Aorta (tissue), 5 donors: ENCODE measurements at regions not wholly inside any gene's neighbourhood (a gene's known extent, or its start where the extent isn't known, plus 50 kb on each side); places are given as distances from the start of the nearest gene placed in this dataset.

ENCODE experiments used
- ATAC-seq: fragments of 200-7000 bp; cut with Tn5 transposase; one replicate; pipeline ENCODE4 v1.9.1; 2022; ENCODE audit warnings: moderate library complexity; ENCODE audit not compliant: low FRiP score
- DNase-seq, 2 donors: peaks; one replicate each; pipeline ENCODE4 v3.0.0-alpha.2; 2020
- H3K27ac ChIP-seq, 2 donors: one replicate each; pipeline ENCODE4 v1.5.1; 2013; ENCODE audit warnings: low read length in 2 of 2, mild to moderate bottlenecking in 2 of 2, moderate library complexity in 2 of 2, control low read depth in 1 of 2, inconsistent platforms in 1 of 2, low read depth in 1 of 2
- H3K27me3 ChIP-seq, 2 donors: one replicate each; pipeline ENCODE4 v1.6.1; 2013; ENCODE audit warnings: control low read depth in 1 of 2, low read length in 1 of 2, mild to moderate bottlenecking in 1 of 2, moderate library complexity in 1 of 2; ENCODE audit not compliant: insufficient read depth in 2 of 2, control insufficient read depth in 1 of 2
- H3K36me3 ChIP-seq, 2 donors: one replicate each; pipeline ENCODE4 v1.6.1; 2013; ENCODE audit warnings: control low read depth in 1 of 2, low read length in 1 of 2, mild to moderate bottlenecking in 1 of 2; ENCODE audit not compliant: insufficient read depth in 2 of 2, control insufficient read depth in 1 of 2
- H3K4me1 ChIP-seq, 2 donors: one replicate each; pipeline ENCODE4 v1.6.1; 2013; ENCODE audit warnings: low read length in 2 of 2, control low read depth in 1 of 2, mild to moderate bottlenecking in 1 of 2, moderate library complexity in 1 of 2; ENCODE audit not compliant: insufficient read depth in 2 of 2, control insufficient read depth in 1 of 2
- H3K4me3 ChIP-seq, 2 donors: one replicate each; pipeline ENCODE4 v1.5.1; 2013; ENCODE audit warnings: low read length in 2 of 2, control low read depth in 1 of 2, mild to moderate bottlenecking in 1 of 2
- H3K9me3 ChIP-seq: one replicate; pipeline ENCODE4 v1.6.1; 2013; ENCODE audit warnings: mild to moderate bottlenecking, low read length; ENCODE audit not compliant: control insufficient read depth
- WGBS, 2 donors: extraction: QIAGEN DNeasy Blood & Tissue Kit; methylation state at CpG; one replicate each; pipeline ENCODE4 v1.1.7; 2013; 5-methylcytosine and 5-hydroxymethylcytosine counted together
- intact Hi-C, 2 donors: fragments of 100-400 bp; cut with DNase I; formaldehyde crosslinking; loops; one replicate each; pipeline versions ENCODE4 v1.14.2 to v1.15.0; 2022
- donor health status: healthy with polysubstance abuse.
- donor health status: Bipolar disorder and iron deficiency.
- donor health status: DM: no; HTN: no; CAD: no.
- donor health status: DM: no; HTN: no; CAD: no.
- donor health status: DM: yes; HTN: yes; CAD: no.

DNA sequence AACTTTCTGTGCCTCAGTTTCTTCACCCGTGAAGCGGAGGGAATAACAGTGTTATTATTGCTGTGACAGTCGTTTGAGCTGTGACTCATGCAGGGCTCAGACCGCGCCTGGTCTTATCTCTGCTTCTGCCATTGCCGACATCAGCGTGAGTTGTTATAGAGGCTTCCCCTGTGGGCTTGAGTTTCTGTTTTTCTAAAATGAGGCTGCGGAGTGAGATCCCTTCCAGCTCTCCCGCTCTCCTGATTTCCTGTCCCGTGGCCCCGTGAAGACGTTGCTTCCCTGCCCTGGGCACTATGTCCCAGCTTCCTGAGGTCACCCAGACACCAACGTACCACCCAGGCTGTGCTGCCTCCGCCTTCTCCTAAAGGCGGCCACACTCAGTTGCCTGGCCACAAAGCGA is 278.5 kb downstream of the BMP7 start:
- DNase-seq, result peak in 1 of 2 donors; percentile 48
- H3K27ac ChIP-seq, result no peak overlapping the region
- 32 to 33% methylated on average over 16 of the region's 16 CpGs for whole genome bisulfite sequencing, 2 donors
- no peaks in the 10 kb centered on the region for H3K4me1 ChIP-seq
- no peaks in the 10 kb centered on the region for H3K36me3 ChIP-seq
- ATAC-seq, result no peak
- intact Hi-C loops, result no loop called here
- H3K27me3 ChIP-seq, result peaks cover 0 to 2% of the 10 kb centered on the region in 2 donors
- H3K4me3 ChIP-seq, result no peak overlapping the region
- peaks cover 9% of the 10 kb centered on the region for H3K9me3 ChIP-seq

DNA sequence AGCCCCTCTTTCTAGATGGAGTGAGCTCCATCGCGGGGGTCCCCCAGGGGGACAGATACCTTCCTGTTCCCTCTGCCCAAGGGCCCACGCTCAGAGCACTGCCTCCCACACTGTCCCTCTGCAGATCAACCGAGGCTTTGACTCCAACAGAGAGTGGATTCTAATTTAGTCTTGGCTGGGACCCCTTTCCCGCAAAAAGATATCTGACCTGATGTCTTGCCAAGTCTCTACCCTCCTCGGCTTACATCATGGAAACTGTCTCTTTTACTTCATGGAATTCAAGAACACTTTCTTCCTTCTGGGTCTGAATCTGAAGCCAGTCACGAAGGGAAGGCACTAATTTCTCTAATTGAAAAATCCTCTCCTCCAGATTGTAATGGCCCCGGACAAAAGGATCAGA is 278.0 kb downstream of the BMP7 start:
- DNase-seq, result no peak
- 36 to 39% methylated on average over 8 of the region's 8 CpGs for WGBS, 2 donors
- no peak for ATAC-seq
- no peaks in the 10 kb centered on the region for H3K4me1 ChIP-seq
- intact Hi-C loops, result no loop called here
- H3K27me3 ChIP-seq, result peaks cover 0 to 2% of the 10 kb centered on the region in 2 donors
- no peaks in the 10 kb centered on the region for H3K36me3 ChIP-seq
- H3K4me3 ChIP-seq, result no peak overlapping the region
- H3K9me3 ChIP-seq, result peaks cover 9% of the 10 kb centered on the region
- H3K27ac ChIP-seq, result no peak overlapping the region

DNA sequence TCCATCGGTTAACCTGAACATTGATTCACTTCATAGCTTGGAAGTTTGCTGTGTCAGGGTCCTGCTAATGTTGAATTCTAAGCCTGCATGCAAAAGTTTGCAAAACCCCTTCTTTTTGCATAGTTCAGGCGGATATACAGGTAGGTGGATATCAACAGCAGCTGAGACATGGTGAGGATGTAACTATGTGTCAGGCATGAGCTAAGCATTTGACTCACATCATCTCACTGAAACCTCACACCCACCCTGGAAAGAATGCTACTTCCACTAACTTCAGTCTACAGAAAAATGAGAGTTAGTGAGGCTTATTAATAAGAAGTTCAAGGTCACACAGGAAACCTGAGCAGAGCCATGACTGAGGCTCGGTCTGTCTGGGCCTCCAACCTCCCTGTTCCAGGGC is 276.9 kb downstream of the BMP7 start:
- WGBS, 2 donors, result 82 to 83% methylated on average over 3 of the region's 3 CpGs
- H3K36me3 ChIP-seq, result no peaks in the 10 kb centered on the region
- H3K9me3 ChIP-seq, result peaks cover 6% of the 10 kb centered on the region
- intact Hi-C loops, result no loop called here
- no peaks in the 10 kb centered on the region for H3K4me1 ChIP-seq
- ATAC-seq (no peak), DNase-seq (no peak)
- no peak overlapping the region for H3K27ac ChIP-seq
- peaks cover 0 to 2% of the 10 kb centered on the region in 2 donors for H3K27me3 ChIP-seq
- H3K4me3 ChIP-seq, result no peak overlapping the region

DNA sequence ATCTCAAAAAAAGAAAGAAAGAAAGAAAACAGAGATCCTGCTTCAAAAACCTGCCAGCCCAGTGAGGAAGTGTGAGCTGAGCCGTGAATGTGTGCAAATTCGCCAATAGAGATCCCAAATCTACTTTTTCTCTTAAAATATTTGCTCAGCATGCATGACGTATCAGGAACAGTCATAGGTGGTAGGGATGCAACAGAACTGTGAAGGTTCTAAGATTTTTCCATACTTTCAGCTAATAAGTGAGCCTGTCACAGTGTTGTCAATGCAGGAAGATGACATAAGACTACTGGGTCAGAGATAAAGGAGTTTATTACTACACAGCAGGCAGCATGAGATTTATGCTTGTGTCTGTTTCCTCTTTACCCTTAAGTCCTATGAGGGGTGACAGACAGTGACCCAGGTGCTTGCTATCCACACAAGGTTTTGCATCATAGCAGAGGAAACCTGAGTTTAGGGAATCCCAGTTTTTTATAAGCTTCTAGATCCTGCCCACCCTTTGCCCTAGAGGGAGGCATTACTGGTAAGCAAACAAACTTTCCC is 273.4 kb downstream of the BMP7 start:
- DNase-seq (no peak), ATAC-seq (no peak)
- intact Hi-C loops, result no loop called here
- WGBS, 2 donors, result 79 to 82% methylated on average over 3 of the region's 3 CpGs
- H3K27me3 ChIP-seq, result peaks cover 0 to 2% of the 10 kb centered on the region in 2 donors
- peaks cover 1% of the 10 kb centered on the region for H3K9me3 ChIP-seq
- H3K27ac ChIP-seq, result no peak overlapping the region
- H3K36me3 ChIP-seq, result no peaks in the 10 kb centered on the region
- H3K4me3 ChIP-seq, result no peak overlapping the region
- no peaks in the 10 kb centered on the region for H3K4me1 ChIP-seq

DNA sequence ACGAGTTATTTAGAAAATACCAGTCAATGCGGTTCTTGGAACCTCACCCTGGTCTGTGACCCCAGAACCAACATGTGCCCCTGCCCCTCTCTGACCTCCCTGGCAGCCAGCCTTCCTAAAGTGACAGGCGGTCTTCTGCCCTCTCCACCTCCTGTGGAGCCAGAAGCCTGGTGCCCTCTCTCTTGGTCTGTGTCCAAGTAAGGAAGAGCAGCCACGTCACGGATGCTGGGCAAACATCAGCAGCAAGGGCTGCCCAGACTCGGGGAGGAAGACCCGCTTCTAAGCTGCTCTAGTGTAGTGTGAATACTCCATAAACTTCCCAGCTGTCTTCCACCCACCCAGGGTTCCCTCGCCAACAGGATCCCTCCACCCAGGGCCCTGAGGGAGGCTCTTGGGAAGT is 272.4 kb downstream of the BMP7 start:
- Histone ChIP-seq H3K36me3 (no peaks in the 10 kb centered on the region), H3K4me3 (no peak overlapping the region), H3K9me3 (peaks cover 6% of the 10 kb centered on the region), H3K4me1 (no peaks in the 10 kb centered on the region), H3K27me3 (peaks cover 0 to 1% of the 10 kb centered on the region in 2 donors), H3K27ac (no peak overlapping the region)
- intact Hi-C loops, result no loop called here
- DNase-seq (no peak), ATAC-seq (no peak)
- 58 to 60% methylated on average over 8 of the region's 8 CpGs for WGBS, 2 donors

DNA sequence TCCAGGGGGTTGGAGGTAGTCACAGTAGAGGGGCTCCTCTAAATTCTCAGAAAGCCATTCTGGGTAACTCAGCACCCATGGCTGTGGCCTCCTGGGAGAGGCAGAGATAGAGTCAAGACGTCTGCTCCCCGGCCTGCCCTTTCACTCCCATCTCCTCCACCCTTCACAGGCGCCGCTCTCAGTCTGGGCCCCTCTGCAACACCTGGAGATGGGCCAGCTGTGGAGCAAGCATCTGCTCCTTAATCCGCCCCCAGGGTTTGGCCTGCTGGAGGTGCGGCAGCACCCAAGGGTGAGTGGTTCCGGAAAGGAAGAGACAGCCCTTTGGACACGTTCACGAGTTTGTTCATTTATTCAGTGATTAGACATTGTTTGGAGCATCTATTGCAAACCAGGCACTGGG is 271.3 kb downstream of the BMP7 start:
- H3K4me3 ChIP-seq, result no peak overlapping the region
- no peak for DNase-seq
- 79 to 81% methylated on average over 9 of the region's 9 CpGs for WGBS, 2 donors
- H3K9me3 ChIP-seq, result peaks cover 10% of the 10 kb centered on the region
- no peaks in the 10 kb centered on the region for H3K36me3 ChIP-seq
- intact Hi-C loops, result no loop called here
- no peaks in the 10 kb centered on the region for H3K4me1 ChIP-seq
- H3K27me3 ChIP-seq, result no peaks in the 10 kb centered on the region
- ATAC-seq, result no peak
- no peak overlapping the region for H3K27ac ChIP-seq

DNA sequence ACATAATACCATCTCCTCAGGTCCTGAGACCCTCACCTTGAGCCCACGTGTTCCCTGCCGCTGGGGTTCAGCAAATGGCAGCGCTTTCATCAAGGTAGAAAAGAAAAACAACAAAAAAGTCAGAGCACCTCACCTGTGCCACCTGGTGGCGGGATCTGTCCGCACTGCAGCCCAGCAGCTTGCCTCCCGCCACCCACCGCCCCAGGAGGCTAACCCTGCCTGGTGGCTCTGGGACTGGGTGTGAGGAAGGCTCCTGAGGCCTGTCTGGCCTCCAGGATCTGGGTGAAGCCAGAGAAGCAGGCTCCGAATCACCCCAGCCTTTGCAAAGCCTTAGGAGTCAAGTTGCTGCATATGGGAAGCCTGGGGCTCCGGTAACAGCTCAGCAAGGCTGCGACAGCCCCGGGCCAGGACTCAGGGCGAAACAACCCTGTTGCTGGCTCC is 270.8 kb downstream of the BMP7 start:
- H3K27ac ChIP-seq, result no peak overlapping the region
- no peak for ATAC-seq
- intact Hi-C loops, result no loop called here
- no peaks in the 10 kb centered on the region for H3K4me1 ChIP-seq
- no peak for DNase-seq
- H3K9me3 ChIP-seq, result peaks cover 11% of the 10 kb centered on the region
- H3K36me3 ChIP-seq, result no peaks in the 10 kb centered on the region
- no peaks in the 10 kb centered on the region for H3K27me3 ChIP-seq
- H3K4me3 ChIP-seq, result no peak overlapping the region
- WGBS, 2 donors, result 38 to 43% methylated on average over 12 of the region's 12 CpGs

DNA sequence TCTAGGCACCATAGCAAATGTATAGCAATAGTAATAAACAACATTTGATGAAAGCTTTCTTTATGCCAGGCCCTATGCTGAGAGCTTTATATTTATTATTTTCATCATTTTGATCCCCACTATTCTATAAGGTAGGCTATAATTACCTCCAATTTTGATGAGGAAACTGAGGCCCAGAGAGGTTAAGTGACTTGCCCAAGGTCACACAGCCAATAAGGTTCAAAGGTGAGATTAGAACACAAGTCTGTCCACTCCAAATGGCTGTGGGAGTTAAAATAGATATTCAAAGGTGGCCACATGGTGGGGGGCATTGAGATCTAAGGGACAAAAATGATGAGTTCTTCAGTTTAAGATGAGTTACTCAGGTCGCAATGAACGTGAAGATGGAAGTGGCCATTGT is 269.9 kb downstream of the BMP7 start:
- 85 to 90% methylated on average over 2 of the region's 2 CpGs for WGBS, 2 donors
- intact Hi-C loops, result no loop called here
- Histone ChIP-seq H3K36me3 (no peaks in the 10 kb centered on the region), H3K4me3 (no peak overlapping the region), H3K4me1 (no peaks in the 10 kb centered on the region), H3K27me3 (no peaks in the 10 kb centered on the region), H3K9me3 (peaks cover 12% of the 10 kb centered on the region), H3K27ac (no peak overlapping the region)
- DNase-seq (no peak), ATAC-seq (no peak)

DNA sequence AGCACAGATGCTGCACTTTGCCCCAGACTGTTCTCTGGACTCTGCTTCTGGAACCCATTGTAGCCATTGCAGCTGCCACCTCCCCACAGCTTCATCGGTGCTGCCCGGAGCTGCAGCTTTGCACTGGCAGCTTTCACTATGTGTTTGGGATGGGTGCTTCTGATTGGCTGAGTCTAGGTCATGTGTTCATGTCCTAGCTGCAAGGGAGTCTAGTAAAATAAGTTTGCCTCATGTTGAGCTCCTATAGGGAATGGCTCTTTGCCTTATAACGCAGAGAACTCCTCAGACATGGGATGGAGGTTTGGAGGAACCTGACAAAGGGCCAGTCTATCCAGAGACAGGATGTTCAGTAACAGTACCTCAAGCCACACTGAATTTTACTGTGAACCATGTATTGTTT is 268.0 kb downstream of the BMP7 start:
- no peaks in the 10 kb centered on the region for H3K27me3 ChIP-seq
- no peaks in the 10 kb centered on the region for H3K36me3 ChIP-seq
- peaks cover 12% of the 10 kb centered on the region for H3K9me3 ChIP-seq
- DNase-seq (no peak), ATAC-seq (no peak)
- intact Hi-C loops, result no loop called here
- H3K27ac ChIP-seq, result no peak overlapping the region
- no peaks in the 10 kb centered on the region for H3K4me1 ChIP-seq
- WGBS, 2 donors, result 90 to 94% methylated on average over 3 of the region's 3 CpGs
- H3K4me3 ChIP-seq, result no peak overlapping the region
